IMR-90 (cell line): ENCODE measurements at regions not wholly inside any gene's neighbourhood (a gene's known extent, or its start where the extent isn't known, plus 50 kb on each side); places are given as distances from the start of the nearest gene placed in this dataset.

Source experiments
- ATAC-seq: fragments of 200-7000 bp; cut with Tn5 transposase; 2 replicates; pipeline ENCODE4 v1.9.1; 2020; ENCODE audit warnings: low read depth, mild to moderate bottlenecking, moderate library complexity
- BruUV-seq: library from RNA; stranded (reverse); fragments of 400-500 nt; replicated peaks from 2 replicates; lab custom pipeline; 2021; lab: Mats Ljungman, UMichigan
- CTCF ChIA-PET: fragments of 300-600 bp; formaldehyde crosslinking; extraction: SDS; loops from one replicate; lab custom pipeline; 2021; ENCODE audit warnings: antibody characterized with exemption; lab: Yijun Ruan, JAX
- POLR2A ChIA-PET: fragments of 300-600 bp; sonication (Branson Sonifier 250); formaldehyde crosslinking; loops from one replicate; lab custom pipeline; 2022; ENCODE audit warnings: antibody characterized with exemption; ENCODE audit not compliant: unreplicated experiment; lab: Charles Lee
- DNase-seq: peaks from one replicate; pipeline ENCODE4 v3.0.0; 2013
- H2AFZ ChIP-seq: replicated peaks from 2 replicates; pipeline ENCODE3; 2013; ENCODE audit warnings: low read length, mild to moderate bottlenecking; ENCODE audit not compliant: poor library complexity
- H2AK5ac ChIP-seq: 2 replicates; pipeline ENCODE4 v1.6.1; 2013; ENCODE audit warnings: low read depth, low read length, inconsistent platforms
- H2AK9ac ChIP-seq: replicated peaks from 2 replicates; pipeline ENCODE3; 2013; ENCODE audit warnings: mild to moderate bottlenecking, low read depth, low read length, moderate library complexity; ENCODE audit not compliant: poor library complexity
- H2BK120ac ChIP-seq: 2 replicates; pipeline ENCODE4 v1.6.1; 2013; ENCODE audit warnings: low read depth, low read length, inconsistent platforms
- H2BK15ac ChIP-seq: 3 replicates; pipeline ENCODE4 v1.6.1; 2013; ENCODE audit warnings: low read depth, low read length, inconsistent platforms
- H2BK20ac ChIP-seq: 2 replicates; pipeline ENCODE4 v1.6.1; 2013; ENCODE audit warnings: low read depth, mild to moderate bottlenecking, inconsistent platforms, low read length, moderate library complexity
- H2BK5ac ChIP-seq: 2 replicates; pipeline ENCODE4 v1.6.1; 2013; ENCODE audit warnings: mild to moderate bottlenecking, low read depth, low read length, inconsistent platforms; ENCODE audit not compliant: poor library complexity, severe bottlenecking
- H3K14ac ChIP-seq: replicated peaks from 2 replicates; pipeline ENCODE4 v1.6.1; 2013; ENCODE audit warnings: low read depth, low read length, inconsistent platforms
- H3K18ac ChIP-seq: 2 replicates; pipeline ENCODE4 v1.6.1; 2013; ENCODE audit warnings: low read depth, low read length, control low read depth
- H3K23ac ChIP-seq: 2 replicates; pipeline ENCODE4 v1.6.1; 2013; ENCODE audit warnings: low read depth, low read length, inconsistent platforms
- H3K27ac ChIP-seq: 2 replicates; pipeline ENCODE4 v1.5.1; 2013; ENCODE audit warnings: mild to moderate bottlenecking, control low read depth, low read length; ENCODE audit not compliant: insufficient read depth
- H3K27me3 ChIP-seq: 2 replicates; pipeline ENCODE4 v1.6.1; 2013; ENCODE audit warnings: low read length; ENCODE audit not compliant: control insufficient read depth, insufficient read depth
- H3K36me3 ChIP-seq: 2 replicates; pipeline ENCODE4 v1.6.1; 2013; ENCODE audit warnings: low read length, mixed read lengths; ENCODE audit not compliant: control insufficient read depth, insufficient read depth
- H3K4ac ChIP-seq: 2 replicates; pipeline ENCODE4 v1.6.1; 2013; ENCODE audit warnings: low read depth, low read length, inconsistent platforms
- H3K4me1 ChIP-seq: 2 replicates; pipeline ENCODE4 v1.6.1; 2013; ENCODE audit warnings: low read length, mixed read lengths; ENCODE audit not compliant: control insufficient read depth, insufficient read depth
- H3K4me2 ChIP-seq: 2 replicates; pipeline ENCODE4 v1.6.1; 2013; ENCODE audit warnings: low read depth, mild to moderate bottlenecking, control low read depth, low read length, moderate library complexity
- H3K4me3 ChIP-seq: 2 replicates; pipeline ENCODE4 v1.5.1; 2013; ENCODE audit warnings: low read depth, mild to moderate bottlenecking, control low read depth, low read length, moderate library complexity; ENCODE audit not compliant: insufficient read depth
- H3K56ac ChIP-seq: 2 replicates; pipeline ENCODE4 v1.6.1; 2013; ENCODE audit warnings: low read length, inconsistent platforms; ENCODE audit not compliant: insufficient read depth; ENCODE audit errors: extremely low read depth
- H3K79me1 ChIP-seq, 2 experiments: 2 replicates each; pipeline ENCODE4 v1.6.1; 2013; ENCODE audit warnings: low read length in 2 of 2, inconsistent platforms in 1 of 2, low read depth in 1 of 2
- H3K9ac ChIP-seq: 2 replicates; pipeline ENCODE4 v1.6.1; 2013; ENCODE audit warnings: low read depth, low read length, control low read depth
- H3K9me1 ChIP-seq: 2 replicates; pipeline ENCODE4 v1.6.1; 2013; ENCODE audit warnings: low read length, inconsistent platforms; ENCODE audit not compliant: insufficient read depth
- H3K9me3 ChIP-seq: 2 replicates; pipeline ENCODE4 v1.6.1; 2013; ENCODE audit warnings: low read length; ENCODE audit not compliant: control insufficient read depth, insufficient read depth
- H4K20me1 ChIP-seq: 2 replicates; pipeline ENCODE4 v1.6.1; 2013; ENCODE audit warnings: low read length, inconsistent platforms; ENCODE audit not compliant: insufficient read depth
- H4K5ac ChIP-seq: 2 replicates; pipeline ENCODE4 v1.6.1; 2013; ENCODE audit warnings: mild to moderate bottlenecking, low read depth, low read length, control low read depth
- H4K8ac ChIP-seq, 2 experiments: 2 replicates each; pipeline ENCODE4 v1.6.1; 2013; ENCODE audit warnings: low read depth in 2 of 2, low read length in 2 of 2, control low read depth in 1 of 2, inconsistent platforms in 1 of 2
- H4K91ac ChIP-seq: 2 replicates; pipeline ENCODE4 v1.6.1; 2013; ENCODE audit warnings: low read depth, low read length, inconsistent platforms; ENCODE audit not compliant: insufficient read depth
- BHLHE40 ChIP-seq: fragments of 150-350 bp; IDR thresholded peaks from 2 replicates; pipeline ENCODE4 v1.6.1; 2016; ENCODE audit warnings: mild to moderate bottlenecking, low read depth, low read length
- CEBPB ChIP-seq: IDR thresholded peaks from 2 replicates; pipeline ENCODE4 v1.6.1; 2012; ENCODE audit warnings: low read depth, low read length, improper control_type of control experiment
- CHD1 ChIP-seq: IDR thresholded peaks from 2 replicates; pipeline ENCODE4 v1.6.1; 2012; ENCODE audit warnings: low read depth, low read length, improper control_type of control experiment
- MAZ ChIP-seq: IDR thresholded peaks from 2 replicates; pipeline ENCODE4 v1.6.1; 2012; ENCODE audit warnings: low read depth, mild to moderate bottlenecking, low read length, improper control_type of control experiment, moderate library complexity, borderline replicate concordance
- POLR2A ChIP-seq: IDR thresholded peaks from 2 replicates; pipeline ENCODE4 v1.6.1; 2012; ENCODE audit warnings: mild to moderate bottlenecking, low read depth, low read length
- RAD21 ChIP-seq: IDR thresholded peaks from 2 replicates; pipeline ENCODE4 v1.6.1; 2012; ENCODE audit warnings: low read length, improper control_type of control experiment
- RCOR1 ChIP-seq: IDR thresholded peaks from 2 replicates; pipeline ENCODE4 v1.6.1; 2012; ENCODE audit warnings: mild to moderate bottlenecking, low read length, improper control_type of control experiment; ENCODE audit not compliant: insufficient replicate concordance
- RFX5 ChIP-seq: IDR thresholded peaks from 2 replicates; pipeline ENCODE4 v1.8.0; 2012; ENCODE audit warnings: low read depth, mild to moderate bottlenecking, low read length, moderate library complexity
- SMC3 ChIP-seq: fragments of 150-350 bp; IDR thresholded peaks from 2 replicates; pipeline ENCODE4 v1.6.1; 2016; ENCODE audit warnings: low read depth, mild to moderate bottlenecking, antibody characterized with exemption, low read length, moderate library complexity
- WGBS, 2 experiments: methylation state at CpG; one replicate each; pipeline versions ENCODE4 v1.1.5 to v1.1.7; 2013; ENCODE audit warnings: missing lambda C conversion rate in 2 of 2; ENCODE audit not compliant: insufficient read length in 1 of 2; ENCODE audit errors: extremely low coverage in 2 of 2; 5-methylcytosine and 5-hydroxymethylcytosine counted together
- dilution Hi-C: fragments of 300-500 bp; cut with HindIII; formaldehyde crosslinking; loops from one replicate; pipeline ENCODE4 v1.14.3; 2018; ENCODE audit warnings: low sequenced_read_pairs; ENCODE audit not compliant: unreplicated experiment
- in situ Hi-C: fragments of 300-500 bp; cut with MboI; formaldehyde crosslinking; loops from 3 replicates; pipeline ENCODE4 v1.14.3; 2019; ENCODE audit warnings: low sequenced_read_pairs, inconsistent platforms, mixed read lengths
- intact Hi-C: fragments of 100-400 bp; cut with micrococcal nuclease; formaldehyde crosslinking; loops from 2 replicates; pipeline ENCODE4 v1.10.0; 2022
- TF ChIP-seq, protein P1 (sequence below): fragments of 150-350 bp; IDR thresholded peaks from 2 replicates; pipeline ENCODE4 v1.6.1; 2017; ENCODE audit warnings: mild to moderate bottlenecking, antibody characterized with exemption, low read length, low read depth

DNA sequence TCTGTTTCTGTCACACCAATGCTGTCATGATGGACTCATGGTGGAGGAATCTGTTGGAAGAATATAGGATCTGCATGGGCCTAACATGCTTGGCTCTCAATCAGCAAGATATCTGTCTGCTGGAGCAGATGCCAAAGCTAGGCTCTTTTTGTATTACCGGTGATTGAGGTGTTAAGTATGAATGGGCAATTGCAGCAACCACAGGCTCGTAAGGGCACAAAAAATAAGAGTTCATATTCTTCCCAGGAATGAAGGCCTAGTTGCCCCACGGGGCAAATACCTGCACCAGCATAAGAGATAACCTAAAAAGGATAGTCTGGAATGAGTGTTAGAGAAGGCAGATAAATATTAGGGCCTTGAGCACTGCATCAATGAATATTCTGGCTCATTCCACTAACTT lies 679.5 kb upstream of the COX7C start:
- H3K36me3 ChIP-seq, result no peaks in the 10 kb centered on the region
- no peaks in the 10 kb centered on the region for H4K20me1 ChIP-seq
- no peaks in the 10 kb centered on the region for H3K4me1 ChIP-seq
- no peak overlapping the region for H2AK9ac ChIP-seq
- H3K18ac ChIP-seq, result no peak overlapping the region
- H3K27ac ChIP-seq, result no peak overlapping the region
- H3K9me3 ChIP-seq, result peaks cover 6% of the 10 kb centered on the region
- H3K23ac ChIP-seq, result no peak overlapping the region
- TF ChIP-seq CHD1 (no peak), RAD21 (no peak), RFX5 (no peak), POLR2A (no peak), BHLHE40 (no peak), MAZ (no peak), SMC3 (no peak), CEBPB (no peak), RCOR1 (no peak)
- TF ChIP-seq, protein P1, sequence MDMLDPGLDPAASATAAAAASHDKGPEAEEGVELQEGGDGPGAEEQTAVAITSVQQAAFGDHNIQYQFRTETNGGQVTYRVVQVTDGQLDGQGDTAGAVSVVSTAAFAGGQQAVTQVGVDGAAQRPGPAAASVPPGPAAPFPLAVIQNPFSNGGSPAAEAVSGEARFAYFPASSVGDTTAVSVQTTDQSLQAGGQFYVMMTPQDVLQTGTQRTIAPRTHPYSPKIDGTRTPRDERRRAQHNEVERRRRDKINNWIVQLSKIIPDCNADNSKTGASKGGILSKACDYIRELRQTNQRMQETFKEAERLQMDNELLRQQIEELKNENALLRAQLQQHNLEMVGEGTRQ, result no peak
- POLR2A ChIA-PET, result no interaction called here
- no peak overlapping the region for H2AFZ ChIP-seq
- H2AK5ac ChIP-seq, result no peak overlapping the region
- H3K4ac ChIP-seq, result no peak overlapping the region
- no peak overlapping the region for H3K4me2 ChIP-seq
- H3K56ac ChIP-seq, result no peak overlapping the region
- ATAC-seq, result no peak
- WGBS, 2 experiments, result no CpG with 5 or more reads among the region's 3 CpGs
- no peaks in the 10 kb centered on the region for H3K79me1 ChIP-seq
- no peaks in the 10 kb centered on the region for H3K27me3 ChIP-seq
- H2BK5ac ChIP-seq, result no peak overlapping the region
- no peak overlapping the region for H4K5ac ChIP-seq
- intact Hi-C loops, result no loop called here
- H3K4me3 ChIP-seq, result no peak overlapping the region
- CTCF ChIA-PET, result no interaction called here
- dilution Hi-C loops, result no loop called here
- DNase-seq, result no peak
- no TSS peak for BruUV-seq
- H4K8ac ChIP-seq, result no peak overlapping the region
- H4K91ac ChIP-seq, result no peak overlapping the region
- H3K9me1 ChIP-seq, result no peaks in the 10 kb centered on the region
- H3K9ac ChIP-seq, result no peak overlapping the region
- H2BK120ac ChIP-seq, result no peak overlapping the region
- H2BK15ac ChIP-seq, result no peak overlapping the region
- no peak overlapping the region for H2BK20ac ChIP-seq
- in situ Hi-C loops, result no loop called here
- no peak overlapping the region for H3K14ac ChIP-seq
